ENCODE measurements at regions not wholly inside any gene's neighbourhood (a gene's known extent, or its start where the extent isn't known, plus 50 kb on each side); places are given as distances from the start of the nearest gene placed in this dataset.

DNA sequence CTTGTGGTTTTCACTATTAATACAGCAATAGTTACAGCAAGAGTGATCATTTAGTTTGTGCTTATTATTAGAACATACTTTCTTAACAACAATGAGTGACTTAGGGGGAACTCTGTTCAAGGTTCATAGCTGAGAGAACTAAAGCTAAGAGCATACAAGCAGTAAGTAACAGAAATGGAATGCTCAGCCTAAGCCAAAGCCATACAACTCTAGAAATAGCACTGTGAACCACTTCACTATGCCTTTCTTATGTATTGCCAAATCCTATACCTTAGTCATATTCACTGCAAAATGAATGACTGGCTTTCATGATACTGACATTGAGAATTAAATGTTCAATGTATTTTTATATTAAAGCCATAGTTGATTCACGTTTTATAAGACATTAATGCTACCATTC lies 599.7 kb upstream of the SLITRK1 start:
- TF ChIP-seq, protein P1, sequence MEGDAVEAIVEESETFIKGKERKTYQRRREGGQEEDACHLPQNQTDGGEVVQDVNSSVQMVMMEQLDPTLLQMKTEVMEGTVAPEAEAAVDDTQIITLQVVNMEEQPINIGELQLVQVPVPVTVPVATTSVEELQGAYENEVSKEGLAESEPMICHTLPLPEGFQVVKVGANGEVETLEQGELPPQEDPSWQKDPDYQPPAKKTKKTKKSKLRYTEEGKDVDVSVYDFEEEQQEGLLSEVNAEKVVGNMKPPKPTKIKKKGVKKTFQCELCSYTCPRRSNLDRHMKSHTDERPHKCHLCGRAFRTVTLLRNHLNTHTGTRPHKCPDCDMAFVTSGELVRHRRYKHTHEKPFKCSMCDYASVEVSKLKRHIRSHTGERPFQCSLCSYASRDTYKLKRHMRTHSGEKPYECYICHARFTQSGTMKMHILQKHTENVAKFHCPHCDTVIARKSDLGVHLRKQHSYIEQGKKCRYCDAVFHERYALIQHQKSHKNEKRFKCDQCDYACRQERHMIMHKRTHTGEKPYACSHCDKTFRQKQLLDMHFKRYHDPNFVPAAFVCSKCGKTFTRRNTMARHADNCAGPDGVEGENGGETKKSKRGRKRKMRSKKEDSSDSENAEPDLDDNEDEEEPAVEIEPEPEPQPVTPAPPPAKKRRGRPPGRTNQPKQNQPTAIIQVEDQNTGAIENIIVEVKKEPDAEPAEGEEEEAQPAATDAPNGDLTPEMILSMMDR (IDR thresholded peaks at IDR 0.05; ENCODE audit: low read depth, low read length, poor library complexity, severe bottlenecking) = no peak
- TF ChIP-seq EZH2phosphoT487 (IDR thresholded peaks at IDR 0.05; ENCODE audit: borderline replicate concordance, low read length) = no peak

Measured in DOHH2 (cell line).